T-cell (primary cell): ENCODE measurements at regions not wholly inside any gene's neighbourhood (a gene's known extent, or its start where the extent isn't known, plus 50 kb on each side); places are given as distances from the start of the nearest gene placed in this dataset.

Experiments used
- ATAC-seq, 4 experiments: fragments of 200-7000 bp in 3 of 4; fragments of 150-1000 bp in 1 of 4; cut with Tn5 transposase; replicated peaks in 1 of 4; 1 replicate in 3 of 4; 2 replicates in 1 of 4; pipeline ENCODE4 v1.10.0; 2021; ENCODE audit warnings: moderate library complexity in 3 of 4, mild to moderate bottlenecking in 2 of 4, moderate number of reproducible peaks in 1 of 4
- CTCF ChIA-PET, 2 donors: fragments of 300-600 bp; sonication (Branson Sonifier 250); formaldehyde crosslinking; loops; one replicate each; lab custom pipeline; 2022; ENCODE audit warnings: antibody characterized with exemption in 2 of 2; lab: Charles Lee
- POLR2A ChIA-PET, 2 donors: fragments of 300-600 bp; sonication (Branson Sonifier 250); formaldehyde crosslinking; loops; one replicate each; lab custom pipeline; 2022; ENCODE audit warnings: antibody characterized with exemption in 2 of 2; lab: Charles Lee
- DNase-seq, 35 experiments: peaks; one replicate each; pipeline versions ENCODE4 v3.0.0 to v3.0.0-alpha.2; 2013 to 2023
- H3K27ac ChIP-seq: one replicate; pipeline ENCODE4 v1.5.1; 2013; ENCODE audit warnings: low read length
- H3K27me3 ChIP-seq, 2 experiments: replicated peaks in 1 of 2; 1 replicate in 1 of 2; 2 replicates in 1 of 2; pipeline versions ENCODE4 v1.6.1 to v1.7.0; 2013; ENCODE audit warnings: low read length in 1 of 2, mixed read lengths in 1 of 2; ENCODE audit not compliant: control insufficient read depth in 2 of 2, insufficient read depth in 2 of 2; ENCODE audit errors: extremely low read depth in 1 of 2
- H3K36me3 ChIP-seq, 2 donors: 1 replicate in 1 of 2; 2 replicates in 1 of 2; pipeline versions ENCODE4 v1.6.1 to v1.7.0; 2013; ENCODE audit warnings: low read length in 1 of 2; ENCODE audit not compliant: control insufficient read depth in 2 of 2, insufficient read depth in 1 of 2; ENCODE audit errors: extremely low read depth in 1 of 2
- H3K4me1 ChIP-seq, 2 experiments: 1 replicate in 1 of 2; 2 replicates in 1 of 2; pipeline versions ENCODE4 v1.6.1 to v1.7.0; 2013; ENCODE audit warnings: low read length in 2 of 2, mixed read lengths in 1 of 2; ENCODE audit not compliant: insufficient read depth in 2 of 2, control insufficient read depth in 1 of 2; ENCODE audit errors: extremely low read depth in 1 of 2
- H3K4me3 ChIP-seq, 2 donors: 1 replicate in 1 of 2; 2 replicates in 1 of 2; pipeline versions ENCODE4 v1.5.1 to v1.7.0; 2013; ENCODE audit warnings: mild to moderate bottlenecking in 2 of 2, low read length in 1 of 2, moderate library complexity in 1 of 2; ENCODE audit not compliant: control insufficient read depth in 1 of 2; ENCODE audit errors: extremely low read depth in 1 of 2
- H3K9me3 ChIP-seq: 2 replicates; pipeline ENCODE4 v1.7.0; 2013
- H3K27ac Mint-ChIP-seq, 2 donors: one replicate each; pipeline ENCODE4 v1.8.0; 2020 to 2021; ENCODE audit warnings: mild to moderate bottlenecking in 2 of 2, mixed read lengths in 2 of 2
- H3K27me3 Mint-ChIP-seq, 2 donors: one replicate each; pipeline ENCODE4 v1.8.0; 2021 to 2022; ENCODE audit warnings: mixed read lengths in 2 of 2
- H3K36me3 Mint-ChIP-seq: one replicate; pipeline ENCODE4 v1.8.0; 2021; ENCODE audit warnings: mixed read lengths
- H3K4me1 Mint-ChIP-seq, 3 donors: one replicate each; pipeline ENCODE4 v1.8.0; 2020 to 2022; ENCODE audit warnings: mixed read lengths in 3 of 3, mild to moderate bottlenecking in 1 of 3
- H3K4me3 Mint-ChIP-seq, 3 donors: one replicate each; pipeline ENCODE4 v1.8.0; 2020 to 2022; ENCODE audit warnings: mild to moderate bottlenecking in 3 of 3, mixed read lengths in 3 of 3, moderate library complexity in 3 of 3
- H3K9me3 Mint-ChIP-seq, 3 donors: one replicate each; pipeline ENCODE4 v1.8.0; 2020 to 2022; ENCODE audit warnings: mixed read lengths in 3 of 3
- WGBS: methylation state at CpG from one replicate; pipeline ENCODE4 v1.1.5; 2013; ENCODE audit warnings: missing lambda C conversion rate; ENCODE audit not compliant: insufficient coverage; 5-methylcytosine and 5-hydroxymethylcytosine counted together

- Mint-ChIP-seq H3K9me3 (no peaks in the 10 kb centered on the region), H3K4me3 (no peak overlapping the region), H3K4me1 (no peaks in the 10 kb centered on the region), H3K27ac (no peak overlapping the region), H3K36me3 (no peaks in the 10 kb centered on the region), H3K27me3 (peaks cover 11 to 12% of the 10 kb centered on the region in 2 donors)
- Histone ChIP-seq H3K27me3 (peaks cover 0 to 24% of the 10 kb centered on the region in 2 experiments), H3K36me3 (no peaks in the 10 kb centered on the region), H3K4me1 (no peaks in the 10 kb centered on the region), H3K27ac (no peak overlapping the region), H3K9me3 (no peaks in the 10 kb centered on the region), H3K4me3 (no peak overlapping the region)
- DNase-seq (no peak), ATAC-seq (no peak)
- WGBS: no CpG with 5 or more reads among the region's 3 CpGs
- CTCF ChIA-PET: no interaction called here
- POLR2A ChIA-PET: interaction anchor here (0.5 to 0.8 kb wide), 2 partner anchors 302 to 415 kb away, joined by 3 to 4 read pairs; no protein-coding TSS in a partner anchor
Observed at GRCh38 chr10:118918587-118918986, 110.9 kb upstream of the NANOS1 start.

- DNase-seq: no peak
- Histone ChIP-seq H3K27ac (no peak overlapping the region), H3K9me3 (no peaks in the 10 kb centered on the region), H3K27me3 (peaks cover 0 to 24% of the 10 kb centered on the region in 2 experiments), H3K36me3 (no peaks in the 10 kb centered on the region), H3K4me3 (no peak overlapping the region), H3K4me1 (no peaks in the 10 kb centered on the region)
- no peaks in the 10 kb centered on the region for H3K9me3 Mint-ChIP-seq
- POLR2A ChIA-PET: no interaction called here
- H3K27ac Mint-ChIP-seq: no peak overlapping the region
- no CpG with 5 or more reads among the region's 9 CpGs for WGBS
- H3K36me3 Mint-ChIP-seq: no peaks in the 10 kb centered on the region
- CTCF ChIA-PET: no interaction called here
- peaks cover 11 to 17% of the 10 kb centered on the region in 2 donors for H3K27me3 Mint-ChIP-seq
- no peak overlapping the region for H3K4me3 Mint-ChIP-seq
- H3K4me1 Mint-ChIP-seq: no peaks in the 10 kb centered on the region
- no peak for ATAC-seq
Observed at GRCh38 chr10:118920206-118920605, 109.3 kb upstream of the NANOS1 start.

GRCh38 chr10:118922226-118922625, 107.3 kb upstream of the NANOS1 start:
- Histone ChIP-seq H3K4me1 (no peaks in the 10 kb centered on the region), H3K27ac (no peak overlapping the region), H3K4me3 (no peak overlapping the region), H3K36me3 (no peaks in the 10 kb centered on the region), H3K27me3 (peaks cover 0 to 22% of the 10 kb centered on the region in 2 experiments), H3K9me3 (no peaks in the 10 kb centered on the region)
- 38% methylated on average over 1 of the region's 1 CpG for WGBS
- no peak overlapping the region for H3K27ac Mint-ChIP-seq
- no peaks in the 10 kb centered on the region for H3K9me3 Mint-ChIP-seq
- no peaks in the 10 kb centered on the region for H3K4me1 Mint-ChIP-seq
- H3K27me3 Mint-ChIP-seq: peaks cover 21 to 28% of the 10 kb centered on the region in 2 donors
- ChIA-PET POLR2A (no interaction called here), CTCF (no interaction called here)
- H3K36me3 Mint-ChIP-seq: no peaks in the 10 kb centered on the region
- no peak overlapping the region for H3K4me3 Mint-ChIP-seq
- DNase-seq: no peak
- no peak for ATAC-seq

DNA sequence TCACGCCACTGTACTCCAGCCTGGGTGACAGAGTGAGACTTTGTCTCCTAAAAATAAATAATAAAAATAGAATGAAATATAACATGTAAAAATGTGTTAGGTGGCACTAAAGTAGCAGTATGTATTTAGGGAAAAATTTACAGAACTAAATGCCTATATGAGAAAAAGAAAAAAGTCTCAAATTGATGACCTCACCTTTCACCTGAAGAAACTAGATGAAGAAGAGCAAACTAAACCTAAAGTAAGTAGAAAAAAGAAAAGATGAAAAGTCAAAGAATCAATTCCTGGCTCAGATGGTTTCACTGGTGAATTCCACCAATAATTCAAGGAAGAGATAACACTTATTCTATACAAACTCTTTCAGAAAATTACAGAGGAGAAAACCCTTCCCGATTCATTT, 106.5 kb upstream of the NANOS1 start:
- H3K4me3 ChIP-seq: no peak overlapping the region
- ATAC-seq (no peak), DNase-seq (no peak)
- H3K4me3 Mint-ChIP-seq: no peak overlapping the region
- no peak overlapping the region for H3K27ac Mint-ChIP-seq
- H3K27ac ChIP-seq: no peak overlapping the region
- POLR2A ChIA-PET: no interaction called here
- no peaks in the 10 kb centered on the region for H3K4me1 Mint-ChIP-seq
- CTCF ChIA-PET: no interaction called here
- no peaks in the 10 kb centered on the region for H3K9me3 Mint-ChIP-seq
- H3K36me3 ChIP-seq: no peaks in the 10 kb centered on the region
- H3K27me3 ChIP-seq: peaks cover 0 to 18% of the 10 kb centered on the region in 2 experiments
- H3K9me3 ChIP-seq: no peaks in the 10 kb centered on the region
- 80% methylated on average over 1 of the region's 2 CpGs for WGBS
- H3K27me3 Mint-ChIP-seq: peaks cover 21 to 28% of the 10 kb centered on the region in 2 donors
- no peaks in the 10 kb centered on the region for H3K36me3 Mint-ChIP-seq
- no peaks in the 10 kb centered on the region for H3K4me1 ChIP-seq

GRCh38 chr10:118924493-118924892, 105.0 kb upstream of the NANOS1 start:
- H3K4me3 ChIP-seq: no peak overlapping the region
- H3K9me3 ChIP-seq: no peaks in the 10 kb centered on the region
- H3K4me1 ChIP-seq: no peaks in the 10 kb centered on the region
- H3K27me3 ChIP-seq: peaks cover 0 to 16% of the 10 kb centered on the region in 2 experiments
- Mint-ChIP-seq H3K4me3 (no peak overlapping the region), H3K4me1 (no peaks in the 10 kb centered on the region), H3K36me3 (no peaks in the 10 kb centered on the region), H3K9me3 (peaks cover 0 to 2% (median 0%) of the 10 kb centered on the region in 3 donors), H3K27me3 (peaks cover 19 to 28% of the 10 kb centered on the region in 2 donors), H3K27ac (no peak overlapping the region)
- no peak overlapping the region for H3K27ac ChIP-seq
- 64% methylated on average over 3 of the region's 3 CpGs for WGBS
- ATAC-seq (no peak), DNase-seq (no peak)
- POLR2A ChIA-PET: no interaction called here
- CTCF ChIA-PET: no interaction called here
- no peaks in the 10 kb centered on the region for H3K36me3 ChIP-seq

DNA sequence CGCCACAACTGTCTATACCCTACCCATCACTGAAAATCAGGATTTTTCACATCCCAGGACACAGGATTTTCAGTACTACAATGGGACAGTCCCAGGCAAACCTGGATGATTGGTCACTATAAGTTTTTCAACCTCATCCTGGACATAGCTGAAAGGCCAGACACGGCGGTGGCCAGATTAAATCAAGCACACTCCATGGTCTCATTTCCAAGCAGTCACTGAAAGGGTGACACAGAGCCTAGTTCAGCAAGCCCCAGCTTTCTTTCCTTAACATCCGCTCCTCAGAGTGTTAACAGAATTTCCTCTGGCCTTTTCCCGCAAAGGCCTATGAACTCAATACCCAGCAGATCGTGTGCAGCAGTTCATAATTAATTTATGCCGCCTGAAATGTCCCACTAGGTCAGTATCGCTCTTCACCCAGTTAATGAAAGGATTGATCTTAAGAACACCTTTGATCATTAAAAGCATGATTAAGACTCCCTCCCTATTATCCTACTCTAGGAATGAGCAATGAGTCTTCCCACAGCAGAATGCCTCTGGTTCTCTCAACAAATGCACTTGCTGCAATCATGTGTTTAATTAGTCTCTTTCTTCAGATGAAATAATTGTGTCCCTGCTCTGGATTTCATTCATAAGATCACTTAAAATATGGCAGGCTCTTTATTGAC, 104.0 kb upstream of the NANOS1 start:
- no peaks in the 10 kb centered on the region for H3K9me3 ChIP-seq
- DNase-seq (no peak), ATAC-seq (no peak)
- WGBS: 75% methylated on average over 6 of the region's 8 CpGs
- H3K4me1 ChIP-seq: no peaks in the 10 kb centered on the region
- H3K27ac ChIP-seq: no peak overlapping the region
- CTCF ChIA-PET: no interaction called here
- Mint-ChIP-seq H3K4me1 (no peaks in the 10 kb centered on the region), H3K9me3 (peaks cover 0 to 5% (median 4%) of the 10 kb centered on the region in 3 donors), H3K4me3 (no peak overlapping the region), H3K36me3 (no peaks in the 10 kb centered on the region), H3K27ac (no peak overlapping the region), H3K27me3 (peaks cover 17 to 26% of the 10 kb centered on the region in 2 donors)
- no peaks in the 10 kb centered on the region for H3K36me3 ChIP-seq
- H3K4me3 ChIP-seq: no peak overlapping the region
- POLR2A ChIA-PET: no interaction called here
- H3K27me3 ChIP-seq: peaks cover 0 to 16% of the 10 kb centered on the region in 2 experiments
